ENCODE measurements at regions not wholly inside any gene's neighbourhood (a gene's known extent, or its start where the extent isn't known, plus 50 kb on each side); places are given as distances from the start of the nearest gene placed in this dataset.
A peak's percentile ranks its signal among the peaks of the same experiment; 100 is the strongest.

- peak; percentile 71 for DNase-seq (ENCODE audit: low spot score)
These were observed 283.3 kb upstream of the PWP1 start for GRCh38 chr12:107402041-107403022.

GRCh38 chr12:107404981-107405380 is 280.6 kb upstream of the PWP1 start:
- DNase-seq (ENCODE audit: low spot score): peak; percentile 66

GRCh38 chr12:107405436-107405835 is 280.2 kb upstream of the PWP1 start:
- no peak for DNase-seq (ENCODE audit: low spot score)

- DNase-seq (ENCODE audit: low spot score): no peak
These were observed 278.7 kb upstream of the PWP1 start for GRCh38 chr12:107406932-107407331.

- no peak for DNase-seq (ENCODE audit: low spot score)
These were observed 273.6 kb upstream of the PWP1 start for GRCh38 chr12:107411792-107412535.

- no peak for DNase-seq (ENCODE audit: low spot score)
These were observed 270.5 kb upstream of the PWP1 start for GRCh38 chr12:107415071-107415470.

GRCh38 chr12:107415834-107416233 is 269.8 kb upstream of the PWP1 start:
- DNase-seq (ENCODE audit: low spot score): no peak

GRCh38 chr12:107417004-107417403 is 268.6 kb upstream of the PWP1 start:
- no peak for DNase-seq (ENCODE audit: low spot score)

GRCh38 chr12:107418981-107419380 is 266.6 kb upstream of the PWP1 start:
- no peak for DNase-seq (ENCODE audit: low spot score)

- no peak for DNase-seq (ENCODE audit: low spot score)
These were observed 262.1 kb upstream of the PWP1 start for GRCh38 chr12:107423531-107423930.

- peak; percentile 4 for DNase-seq (ENCODE audit: low spot score)
These were observed 256.4 kb upstream of the PWP1 start for GRCh38 chr12:107429006-107429705.

GRCh38 chr12:107431942-107432341 is 253.7 kb upstream of the PWP1 start:
- DNase-seq (ENCODE audit: low spot score): no peak

GRCh38 chr12:107435072-107435471 is 250.5 kb upstream of the PWP1 start:
- DNase-seq (ENCODE audit: low spot score): no peak

GRCh38 chr12:107435520-107435919 is 250.1 kb upstream of the PWP1 start:
- no peak for DNase-seq (ENCODE audit: low spot score)

GRCh38 chr12:107436376-107436775 is 249.2 kb upstream of the PWP1 start:
- DNase-seq (ENCODE audit: low spot score): no peak

- no peak for DNase-seq (ENCODE audit: low spot score)
These were observed 248.8 kb upstream of the PWP1 start for GRCh38 chr12:107436836-107437235.

- DNase-seq (ENCODE audit: low spot score): no peak
These were observed 247.6 kb upstream of the PWP1 start for GRCh38 chr12:107437954-107438353.

GRCh38 chr12:107439026-107439738 is 246.4 kb upstream of the PWP1 start:
- DNase-seq (ENCODE audit: low spot score): no peak

- no peak for DNase-seq (ENCODE audit: low spot score)
These were observed 245.0 kb upstream of the PWP1 start for GRCh38 chr12:107440606-107441005.

GRCh38 chr12:107441665-107442300 is 243.8 kb upstream of the PWP1 start:
- DNase-seq (ENCODE audit: low spot score): no peak
